Pancreas (tissue), 10 donors: ENCODE measurements at regions not wholly inside any gene's neighbourhood (a gene's known extent, or its start where the extent isn't known, plus 50 kb on each side); places are given as distances from the start of the nearest gene placed in this dataset.

ENCODE experiments used
- ATAC-seq, 4 donors: fragments of 200-7000 bp; cut with Tn5 transposase; one replicate each; pipeline versions ENCODE4 v1.8.0 to v1.9.1; 2020; ENCODE audit warnings: mild to moderate bottlenecking in 4 of 4, moderate library complexity in 4 of 4
- DNase-seq, 6 donors: peaks; one replicate each; pipeline ENCODE4 v3.0.0-alpha.2; 2020
- FAIRE-seq: peaks from 2 replicates; lab custom pipeline; 2012; peaks lifted over from hg19 to GRCh38; lab: Jason Lieb, UNC
- H3K27ac ChIP-seq, 4 donors: fragments of 200-600 bp; sonication (generic); 1 replicate in 3 of 4; 2 replicates in 1 of 4; pipeline versions ENCODE4 v1.5.0 to v1.8.0; 2020
- H3K27me3 ChIP-seq, 4 donors: fragments of 200-600 bp; one replicate each; pipeline ENCODE4 v1.8.0; 2021
- H3K36me3 ChIP-seq, 3 donors: fragments of 200-600 bp; sonication (generic) in 1 of 3; one replicate each; pipeline versions ENCODE4 v1.5.0 to v1.8.0; 2020 to 2021
- H3K4me1 ChIP-seq, 3 donors: fragments of 200-600 bp; one replicate each; pipeline ENCODE4 v1.8.0; 2021
- H3K4me3 ChIP-seq, 4 donors: fragments of 200-600 bp; sonication (generic) in 2 of 4; one replicate each; pipeline versions ENCODE4 v1.5.0 to v1.8.0; 2020 to 2021
- H3K9me3 ChIP-seq, 4 donors: fragments of 200-600 bp; one replicate each; pipeline ENCODE4 v1.8.0; 2021
- WGBS, 2 donors: extraction: QIAGEN DNeasy Blood & Tissue Kit; methylation state at CpG; one replicate each; pipeline ENCODE4 v1.1.7; 2013; 5-methylcytosine and 5-hydroxymethylcytosine counted together
- intact Hi-C, 3 donors: fragments of 100-400 bp; cut with DNase I; formaldehyde crosslinking; loops; one replicate each; pipeline versions ENCODE4 v1.11.1 to v1.14.2; 2022
- TF ChIP-seq, protein P1 (sequence below), 4 donors: fragments of 200-600 bp; sonication (generic) in 3 of 4; IDR thresholded peaks; one replicate each; pipeline versions ENCODE4 v1.5.0 to v1.8.0; 2021; ENCODE audit warnings: antibody characterized with exemption in 4 of 4
- donor health status: healthy with polysubstance abuse.
- donor health status: DM: no; HTN: no; CAD: no; lungs with moderate emphysema.
- donor health status: DM: no; HTN: no; CAD: no.
- donor health status: control.
- donor health status: control.
- donor health status: Bipolar disorder and iron deficiency.
- donor health status: DM: yes; HTN: yes; CAD: no.
- donor health status: DM: no; HTN: no; CAD: no.
- donor health status: DM: no; HTN: no; CAD: no.
- donor health status: DM: yes; HTN: yes; CAD: no.

DNA sequence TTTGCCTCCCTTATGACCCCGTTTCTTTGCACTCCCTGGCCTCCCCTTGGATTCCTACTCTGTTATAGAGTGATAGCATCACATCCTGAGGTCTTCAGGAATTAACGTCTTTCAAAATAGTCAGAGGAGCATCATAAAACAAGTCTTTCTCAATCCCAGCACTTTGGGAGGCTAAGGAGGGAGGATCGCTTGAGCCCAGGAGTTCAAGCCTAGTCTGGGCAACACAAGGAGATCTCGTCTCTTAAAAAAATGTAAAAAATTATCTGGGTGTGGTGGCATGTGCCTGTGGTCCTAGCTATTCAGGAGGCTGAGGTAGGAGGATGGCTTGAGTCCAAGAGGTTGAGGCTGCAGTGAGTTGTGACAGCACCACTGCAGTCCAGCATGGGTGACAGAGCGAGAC is 68.7 kb upstream of the AMPD3 start:
- TF ChIP-seq, protein P1, sequence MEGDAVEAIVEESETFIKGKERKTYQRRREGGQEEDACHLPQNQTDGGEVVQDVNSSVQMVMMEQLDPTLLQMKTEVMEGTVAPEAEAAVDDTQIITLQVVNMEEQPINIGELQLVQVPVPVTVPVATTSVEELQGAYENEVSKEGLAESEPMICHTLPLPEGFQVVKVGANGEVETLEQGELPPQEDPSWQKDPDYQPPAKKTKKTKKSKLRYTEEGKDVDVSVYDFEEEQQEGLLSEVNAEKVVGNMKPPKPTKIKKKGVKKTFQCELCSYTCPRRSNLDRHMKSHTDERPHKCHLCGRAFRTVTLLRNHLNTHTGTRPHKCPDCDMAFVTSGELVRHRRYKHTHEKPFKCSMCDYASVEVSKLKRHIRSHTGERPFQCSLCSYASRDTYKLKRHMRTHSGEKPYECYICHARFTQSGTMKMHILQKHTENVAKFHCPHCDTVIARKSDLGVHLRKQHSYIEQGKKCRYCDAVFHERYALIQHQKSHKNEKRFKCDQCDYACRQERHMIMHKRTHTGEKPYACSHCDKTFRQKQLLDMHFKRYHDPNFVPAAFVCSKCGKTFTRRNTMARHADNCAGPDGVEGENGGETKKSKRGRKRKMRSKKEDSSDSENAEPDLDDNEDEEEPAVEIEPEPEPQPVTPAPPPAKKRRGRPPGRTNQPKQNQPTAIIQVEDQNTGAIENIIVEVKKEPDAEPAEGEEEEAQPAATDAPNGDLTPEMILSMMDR (IDR thresholded peaks at IDR 0.05): no peak
- Histone ChIP-seq H3K27me3 (no peaks in the 10 kb centered on the region), H3K27ac (no peak overlapping the region), H3K36me3 (no peaks in the 10 kb centered on the region), H3K9me3 (no peaks in the 10 kb centered on the region), H3K4me3 (no peak overlapping the region), H3K4me1 (no peaks in the 10 kb centered on the region)
- ATAC-seq (no peak), FAIRE-seq (no peak), DNase-seq (no peak)
- WGBS, 2 donors: 34 to 49% methylated on average over 5 of the region's 5 CpGs
- intact Hi-C loops: no loop called here

DNA sequence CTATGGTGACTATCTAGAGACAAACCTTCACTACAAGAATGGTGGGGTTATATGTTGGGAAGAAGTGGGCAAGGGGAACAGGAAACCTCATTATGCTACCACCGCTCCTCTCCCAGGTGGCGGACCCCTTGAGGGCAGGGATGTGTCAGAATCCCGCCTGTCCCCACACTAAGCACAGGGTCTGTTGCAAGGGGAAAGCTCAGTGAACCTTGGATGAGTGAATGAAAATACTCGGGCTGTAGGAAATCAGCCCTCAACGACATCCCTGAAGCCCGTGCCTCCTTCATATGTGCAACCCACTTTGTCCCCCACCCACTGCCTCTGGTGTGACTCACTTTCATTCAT is 68.2 kb upstream of the AMPD3 start:
- H3K27me3 ChIP-seq: no peaks in the 10 kb centered on the region
- no peak overlapping the region for H3K4me3 ChIP-seq
- ATAC-seq (no peak), DNase-seq (no peak), FAIRE-seq (no peak)
- H3K9me3 ChIP-seq: no peaks in the 10 kb centered on the region
- no peaks in the 10 kb centered on the region for H3K36me3 ChIP-seq
- no peak overlapping the region for H3K27ac ChIP-seq
- intact Hi-C loops: no loop called here
- TF ChIP-seq, protein P1 (IDR thresholded peaks at IDR 0.05): no peak
- 57 to 80% methylated on average over 6 of the region's 6 CpGs for WGBS, 2 donors
- no peaks in the 10 kb centered on the region for H3K4me1 ChIP-seq

DNA sequence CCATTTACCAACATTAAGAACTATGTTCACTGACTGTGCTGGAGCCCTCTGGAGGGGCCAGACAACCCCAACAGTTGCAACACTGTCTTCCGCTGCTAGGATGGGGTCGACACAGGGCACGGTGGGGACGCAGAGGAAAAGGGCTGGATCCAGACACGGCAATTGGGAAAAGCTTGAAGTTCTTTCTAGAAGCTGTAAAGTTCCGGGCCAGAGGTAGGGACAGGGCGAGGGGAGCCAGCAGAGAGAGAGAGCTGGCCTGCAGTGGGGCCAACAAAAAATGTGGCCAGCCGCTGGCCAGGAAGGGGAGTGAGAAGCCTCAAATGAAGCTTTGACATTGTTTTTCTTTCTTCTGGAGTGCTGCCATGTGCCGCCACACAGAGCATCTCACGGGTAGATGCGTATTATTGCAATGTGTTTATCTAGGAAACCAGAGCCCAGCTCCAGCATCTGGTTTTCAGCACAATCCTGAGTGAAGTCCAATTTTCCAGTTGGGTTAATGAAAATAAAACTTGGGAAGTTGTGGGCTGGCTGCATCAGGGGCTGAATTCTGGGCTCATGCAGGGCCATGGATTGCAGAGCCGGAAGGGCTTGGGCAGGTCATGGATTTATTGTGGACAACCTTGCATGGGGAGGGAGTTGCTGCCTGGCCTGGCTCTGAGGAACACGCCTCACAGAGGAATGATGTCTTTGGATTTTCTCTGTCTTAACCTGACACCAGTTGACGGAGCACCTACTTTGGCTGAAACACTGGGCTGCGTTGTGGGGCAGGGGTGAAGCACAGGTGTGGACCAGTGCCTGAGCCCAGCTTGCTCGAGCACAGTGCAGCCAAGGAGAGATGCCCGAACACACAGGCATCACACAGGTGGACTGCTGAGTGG is 67.6 kb upstream of the AMPD3 start:
- Histone ChIP-seq H3K4me3 (no peak overlapping the region), H3K27me3 (no peaks in the 10 kb centered on the region), H3K27ac (no peak overlapping the region), H3K36me3 (no peaks in the 10 kb centered on the region), H3K9me3 (no peaks in the 10 kb centered on the region), H3K4me1 (no peaks in the 10 kb centered on the region)
- intact Hi-C loops: no loop called here
- DNase-seq (no peak), FAIRE-seq (no peak), ATAC-seq (peak in 3 of 4 donors; percentile 25 to 62 (median 61))
- 62 to 68% methylated on average over 17 of the region's 17 CpGs for WGBS, 2 donors
- TF ChIP-seq, protein P1 (IDR thresholded peaks at IDR 0.05): no peak

DNA sequence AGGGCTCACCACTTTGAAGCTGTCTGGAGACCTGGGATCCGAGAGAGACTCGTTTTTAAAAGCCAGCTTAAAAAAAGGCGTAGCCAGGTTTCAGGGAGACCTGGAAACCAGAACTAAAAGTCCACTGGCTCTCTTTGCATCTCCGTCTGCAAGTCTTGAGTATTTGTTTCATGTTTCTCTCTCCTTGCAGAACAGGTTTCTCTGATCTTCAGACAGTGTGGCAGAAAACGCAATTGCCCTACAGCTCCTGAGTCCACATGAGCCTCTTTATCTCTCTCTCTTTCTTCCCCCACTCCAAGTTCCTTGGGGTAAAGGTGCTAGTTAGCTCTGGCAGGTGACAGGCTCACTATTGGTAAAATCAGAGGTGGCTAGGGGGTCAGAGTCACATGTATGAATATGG is 67.0 kb upstream of the AMPD3 start:
- 40 to 42% methylated on average over 5 of the region's 5 CpGs for WGBS, 2 donors
- H3K27ac ChIP-seq: no peak overlapping the region
- TF ChIP-seq, protein P1 (IDR thresholded peaks at IDR 0.05): no peak
- ATAC-seq (no peak), DNase-seq (no peak), FAIRE-seq (no peak)
- no peaks in the 10 kb centered on the region for H3K27me3 ChIP-seq
- no peaks in the 10 kb centered on the region for H3K9me3 ChIP-seq
- H3K36me3 ChIP-seq: no peaks in the 10 kb centered on the region
- intact Hi-C loops: no loop called here
- no peak overlapping the region for H3K4me3 ChIP-seq
- H3K4me1 ChIP-seq: no peaks in the 10 kb centered on the region

DNA sequence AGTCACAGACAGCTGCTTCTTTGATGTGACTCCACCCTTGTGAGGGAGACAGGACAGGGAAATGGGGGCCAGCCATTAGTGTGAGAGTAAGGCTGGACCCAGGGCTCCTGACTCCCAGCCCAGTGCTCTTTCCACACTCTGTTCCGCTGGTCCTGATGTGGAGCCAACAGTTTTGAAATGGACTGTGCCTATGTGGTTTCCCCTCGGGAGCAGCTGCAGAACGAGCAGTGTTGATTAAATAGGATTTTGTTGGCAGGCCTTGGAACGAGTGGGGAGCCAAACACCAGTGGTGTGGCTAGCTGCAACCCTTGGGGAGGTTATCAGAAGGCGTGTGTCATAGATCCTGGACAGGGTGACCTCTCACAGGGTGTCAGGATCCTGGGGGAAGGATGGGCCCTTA is 66.5 kb upstream of the AMPD3 start:
- H3K4me1 ChIP-seq: no peaks in the 10 kb centered on the region
- 41 to 45% methylated on average over 5 of the region's 5 CpGs for WGBS, 2 donors
- no peak overlapping the region for H3K4me3 ChIP-seq
- H3K9me3 ChIP-seq: no peaks in the 10 kb centered on the region
- TF ChIP-seq, protein P1 (IDR thresholded peaks at IDR 0.05): no peak
- no peak for DNase-seq
- FAIRE-seq: no peak
- peak in 1 of 4 donors; percentile 21 for ATAC-seq
- no peaks in the 10 kb centered on the region for H3K27me3 ChIP-seq
- intact Hi-C loops: no loop called here
- H3K36me3 ChIP-seq: no peaks in the 10 kb centered on the region
- no peak overlapping the region for H3K27ac ChIP-seq
